A673 (cell line): ENCODE measurements at regions not wholly inside any gene's neighbourhood (a gene's known extent, or its start where the extent isn't known, plus 50 kb on each side); places are given as distances from the start of the nearest gene placed in this dataset.
"Not testable (repeated sequence)": the region's sequence is repeated elsewhere in the genome, so short reads cannot be mapped to it uniquely, and the experiment has no call there.

Experiments
- BruUV-seq: library from RNA; stranded (reverse); fragments of 400-500 nt; replicated peaks from 2 replicates; lab custom pipeline; 2021; lab: Mats Ljungman, UMichigan
- CTCF ChIA-PET: fragments of 300-600 bp; sonication (Branson Sonifier 250); formaldehyde crosslinking; loops from one replicate; lab custom pipeline; 2022; ENCODE audit warnings: antibody characterized with exemption; lab: Charles Lee
- POLR2A ChIA-PET: fragments of 300-600 bp; sonication (Branson Sonifier 250); formaldehyde crosslinking; loops from one replicate; lab custom pipeline; 2022; ENCODE audit warnings: antibody characterized with exemption; ENCODE audit not compliant: low non-redundant PET; lab: Charles Lee
- DNase-seq: peaks from one replicate; pipeline ENCODE4 v3.0.0-alpha.2; 2015; ENCODE audit warnings: low spot score
- H3K27ac ChIP-seq: fragments of 200-600 bp; sonication (generic); 2 replicates; pipeline ENCODE4 v1.5.1; 2016; ENCODE audit warnings: mixed run types, low read depth, mild to moderate bottlenecking, mixed read lengths, antibody characterized with exemption, low read length; ENCODE audit not compliant: poor library complexity, severe bottlenecking
- H3K27me3 ChIP-seq: fragments of 200-600 bp; sonication (generic); replicated peaks from 2 replicates; pipeline ENCODE4 v1.6.1; 2017; ENCODE audit warnings: mixed run types, low read depth, mild to moderate bottlenecking, mixed read lengths, antibody characterized with exemption, low read length; ENCODE audit not compliant: insufficient read depth, poor library complexity
- H3K36me3 ChIP-seq: fragments of 200-600 bp; sonication (generic); 2 replicates; pipeline ENCODE4 v1.6.1; 2016; ENCODE audit warnings: mixed run types, mild to moderate bottlenecking, mixed read lengths, antibody characterized with exemption, low read length; ENCODE audit not compliant: insufficient read depth, poor library complexity, severe bottlenecking
- H3K4me1 ChIP-seq: fragments of 200-600 bp; sonication (generic); 2 replicates; pipeline ENCODE4 v1.6.1; 2017; ENCODE audit warnings: mixed run types, mild to moderate bottlenecking, mixed read lengths, antibody characterized with exemption, low read length; ENCODE audit not compliant: insufficient read depth, poor library complexity, severe bottlenecking
- H3K4me3 ChIP-seq: fragments of 200-600 bp; sonication (generic); 2 replicates; pipeline ENCODE4 v1.5.1; 2016; ENCODE audit warnings: low read depth, mixed run types, mild to moderate bottlenecking, mixed read lengths, low read length; ENCODE audit not compliant: poor library complexity, severe bottlenecking
- H3K9me3 ChIP-seq: fragments of 200-600 bp; sonication (generic); 2 replicates; pipeline ENCODE4 v1.6.1; 2016; ENCODE audit warnings: mixed run types, low read depth, mild to moderate bottlenecking, mixed read lengths, antibody characterized with exemption, low read length; ENCODE audit not compliant: poor library complexity, severe bottlenecking
- CTCF ChIP-seq: fragments of 300-800, 200-600 bp; sonication (generic); conservative IDR thresholded peaks from 2 replicates; pipeline ENCODE4 v1.5.1; 2017; ENCODE audit warnings: low read depth, mild to moderate bottlenecking, antibody characterized with exemption, low read length, moderate library complexity, mixed read lengths
- EZH2 ChIP-seq: fragments of 200-600 bp; sonication (generic); IDR thresholded peaks from 2 replicates; pipeline ENCODE4 v1.6.1; 2017; ENCODE audit warnings: borderline replicate concordance, low read depth, mild to moderate bottlenecking, mixed read lengths, antibody characterized with exemption, low read length; ENCODE audit not compliant: poor library complexity, severe bottlenecking
- intact Hi-C: fragments of 100-400 bp; cut with micrococcal nuclease; formaldehyde crosslinking; loops from one replicate; pipeline ENCODE4 v1.10.0; 2022; ENCODE audit not compliant: unreplicated experiment

DNA sequence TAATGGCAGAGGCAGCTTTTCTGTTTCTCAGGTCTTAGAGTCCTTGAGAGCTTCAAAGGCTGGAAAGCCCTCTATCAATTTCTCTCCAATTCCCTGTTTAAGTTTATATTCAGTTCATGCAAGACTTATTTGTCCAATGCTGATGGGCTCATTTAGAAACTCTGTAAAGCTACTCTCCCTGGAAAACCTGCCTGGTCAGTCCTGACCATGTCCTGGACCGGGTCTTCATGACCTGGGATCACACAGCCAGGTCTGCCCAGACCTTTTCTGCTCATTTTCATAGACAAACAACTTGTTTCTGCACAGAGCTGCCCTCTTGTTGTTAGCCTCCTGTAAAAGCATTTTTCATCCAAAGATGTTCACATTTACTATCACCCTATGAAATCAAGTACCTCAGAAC lies 85.4 kb upstream of the TBCA start:
- BruUV-seq, result no TSS peak
- no peak for DNase-seq
- Histone ChIP-seq H3K9me3 (no peaks in the 10 kb centered on the region), H3K4me1 (no peaks in the 10 kb centered on the region), H3K4me3 (no peak overlapping the region), H3K27ac (no peak overlapping the region), H3K27me3 (peaks cover 66% of the 10 kb centered on the region), H3K36me3 (no peaks in the 10 kb centered on the region)
- TF ChIP-seq EZH2 (no peak), CTCF (no peak)
- ChIA-PET CTCF (no interaction called here), POLR2A (no interaction called here)
- intact Hi-C loops, result no loop called here

- Histone ChIP-seq H3K4me3 (no peak overlapping the region), H3K36me3 (no peaks in the 10 kb centered on the region), H3K27ac (no peak overlapping the region), H3K27me3 (peaks cover 71% of the 10 kb centered on the region), H3K9me3 (no peaks in the 10 kb centered on the region), H3K4me1 (no peaks in the 10 kb centered on the region)
- POLR2A ChIA-PET, result no interaction called here
- TF ChIP-seq EZH2 (no peak), CTCF (no peak)
- CTCF ChIA-PET, result no interaction called here
- no TSS peak for BruUV-seq
- no peak for DNase-seq
- intact Hi-C loops, result no loop called here
Measured at GRCh38 chr5:77859306-77859705, 83.2 kb upstream of the TBCA start.

DNA sequence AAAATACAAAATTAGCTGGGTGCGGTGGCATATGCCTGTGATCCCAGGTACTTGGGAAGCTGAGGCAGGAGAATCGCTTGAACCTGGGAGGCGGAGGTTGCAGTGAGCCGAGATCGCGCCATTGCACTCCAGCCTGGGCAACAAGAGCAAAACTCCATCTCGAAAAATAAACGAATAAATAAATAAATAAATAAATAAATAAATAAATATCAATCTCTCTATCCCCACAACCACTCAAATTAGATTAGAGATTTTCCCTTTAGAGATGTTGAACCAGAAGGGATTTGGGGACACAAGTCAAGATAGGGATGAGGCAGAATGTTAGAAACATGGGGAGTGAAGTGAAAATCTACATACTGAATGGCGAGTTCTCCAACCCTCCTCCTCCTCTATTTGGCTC lies 82.5 kb upstream of the TBCA start:
- peaks cover 71% of the 10 kb centered on the region for H3K27me3 ChIP-seq
- H3K27ac ChIP-seq, H3K4me1 ChIP-seq, POLR2A ChIA-PET, H3K36me3 ChIP-seq, BruUV-seq, H3K4me3 ChIP-seq, CTCF ChIA-PET, intact Hi-C loops, H3K9me3 ChIP-seq, DNase-seq: not testable (repeated sequence)

- TF ChIP-seq EZH2, result no peak
- TF ChIP-seq CTCF, result no peak
- CTCF ChIA-PET, result no interaction called here
- intact Hi-C loops, result no loop called here
- DNase-seq, result no peak
- Histone ChIP-seq H3K4me3 (no peak overlapping the region), H3K9me3 (no peaks in the 10 kb centered on the region), H3K4me1 (peaks cover 5% of the 10 kb centered on the region), H3K36me3 (no peaks in the 10 kb centered on the region), H3K27me3 (peaks cover 59% of the 10 kb centered on the region), H3K27ac (no peak overlapping the region)
- BruUV-seq, result no TSS peak
- POLR2A ChIA-PET, result no interaction called here
Measured at GRCh38 chr5:77855369-77855768, 79.2 kb upstream of the TBCA start.
